AG04449 (cell line): ENCODE measurements at regions not wholly inside any gene's neighbourhood (a gene's known extent, or its start where the extent isn't known, plus 50 kb on each side); places are given as distances from the start of the nearest gene placed in this dataset.

ENCODE experiments used
- CTCF ChIA-PET: fragments of 350-600 bp; formaldehyde crosslinking; extraction: SDS; loops from one replicate; lab custom pipeline; 2021; ENCODE audit warnings: antibody characterized with exemption; lab: Yijun Ruan, JAX
- POLR2A ChIA-PET: fragments of 400-600, 350-600 bp; formaldehyde crosslinking; extraction: SDS; loops from one replicate; lab custom pipeline; 2020; ENCODE audit warnings: antibody characterized with exemption, inconsistent platforms; lab: Yijun Ruan, JAX
- DNase-seq: peaks from one replicate; pipeline ENCODE4 v3.0.0-alpha.2; 2010; ENCODE audit warnings: low read depth, low spot score
- H3K4me3 ChIP-seq: 2 replicates; pipeline ENCODE4 v1.5.1; 2011; ENCODE audit warnings: low read depth, mild to moderate bottlenecking, control low read depth, low read length
- CTCF ChIP-seq: IDR thresholded peaks from one replicate; pipeline ENCODE4 v1.5.1; 2011; ENCODE audit warnings: mild to moderate bottlenecking, moderate library complexity, low read length, control low read depth, inconsistent platforms; ENCODE audit not compliant: insufficient read depth; ENCODE audit errors: missing control alignments

GRCh38 chr13:86992251-86992650, 678.9 kb upstream of the SLITRK5 start:
- CTCF ChIA-PET: no interaction called here
- no peak for DNase-seq
- POLR2A ChIA-PET: no interaction called here
- no peak for TF ChIP-seq CTCF
- no peak overlapping the region for H3K4me3 ChIP-seq

GRCh38 chr13:87003265-87003664, 667.9 kb upstream of the SLITRK5 start:
- no peak for DNase-seq
- no peak for TF ChIP-seq CTCF
- CTCF ChIA-PET: no interaction called here
- H3K4me3 ChIP-seq: no peak overlapping the region
- POLR2A ChIA-PET: no interaction called here

- no peak for DNase-seq
- ChIA-PET POLR2A (no interaction called here), CTCF (no interaction called here)
- TF ChIP-seq CTCF: no peak
- H3K4me3 ChIP-seq: no peak overlapping the region
Measured at GRCh38 chr13:87005511-87005910, 665.7 kb upstream of the SLITRK5 start.

GRCh38 chr13:87035526-87035925, 635.6 kb upstream of the SLITRK5 start:
- CTCF ChIA-PET: no interaction called here
- TF ChIP-seq CTCF: no peak
- POLR2A ChIA-PET: no interaction called here
- no peak overlapping the region for H3K4me3 ChIP-seq
- no peak for DNase-seq

- H3K4me3 ChIP-seq: no peak overlapping the region
- TF ChIP-seq CTCF: no peak
- CTCF ChIA-PET: no interaction called here
- DNase-seq: no peak
- POLR2A ChIA-PET: no interaction called here
Measured at GRCh38 chr13:87042946-87043345, 628.2 kb upstream of the SLITRK5 start.

GRCh38 chr13:87052731-87053130, 618.4 kb upstream of the SLITRK5 start:
- ChIA-PET CTCF (no interaction called here), POLR2A (no interaction called here)
- no peak for TF ChIP-seq CTCF
- no peak overlapping the region for H3K4me3 ChIP-seq
- no peak for DNase-seq
